ENCODE measurements at regions not wholly inside any gene's neighbourhood (a gene's known extent, or its start where the extent isn't known, plus 50 kb on each side); places are given as distances from the start of the nearest gene placed in this dataset.

DNA sequence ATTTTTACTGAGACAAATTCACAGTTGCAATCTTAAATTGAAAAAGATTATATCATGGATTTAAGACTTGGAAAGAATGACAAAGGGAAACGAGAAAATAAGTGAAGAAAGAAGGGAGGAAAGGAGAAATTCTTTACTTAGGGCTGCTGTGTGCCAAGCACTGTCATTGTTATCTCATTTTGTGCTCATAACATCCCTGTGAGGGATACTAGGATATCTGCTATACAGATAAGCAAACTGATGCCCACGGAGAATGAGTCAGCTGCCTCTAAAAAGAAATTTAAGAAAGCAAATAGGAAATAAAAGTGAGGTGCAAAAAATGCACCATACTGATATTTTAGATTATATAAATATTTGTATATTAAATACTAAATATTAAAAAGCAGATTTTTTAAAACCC lies 183.6 kb upstream of the NR5A2 start:
- TF ChIP-seq, protein P1, sequence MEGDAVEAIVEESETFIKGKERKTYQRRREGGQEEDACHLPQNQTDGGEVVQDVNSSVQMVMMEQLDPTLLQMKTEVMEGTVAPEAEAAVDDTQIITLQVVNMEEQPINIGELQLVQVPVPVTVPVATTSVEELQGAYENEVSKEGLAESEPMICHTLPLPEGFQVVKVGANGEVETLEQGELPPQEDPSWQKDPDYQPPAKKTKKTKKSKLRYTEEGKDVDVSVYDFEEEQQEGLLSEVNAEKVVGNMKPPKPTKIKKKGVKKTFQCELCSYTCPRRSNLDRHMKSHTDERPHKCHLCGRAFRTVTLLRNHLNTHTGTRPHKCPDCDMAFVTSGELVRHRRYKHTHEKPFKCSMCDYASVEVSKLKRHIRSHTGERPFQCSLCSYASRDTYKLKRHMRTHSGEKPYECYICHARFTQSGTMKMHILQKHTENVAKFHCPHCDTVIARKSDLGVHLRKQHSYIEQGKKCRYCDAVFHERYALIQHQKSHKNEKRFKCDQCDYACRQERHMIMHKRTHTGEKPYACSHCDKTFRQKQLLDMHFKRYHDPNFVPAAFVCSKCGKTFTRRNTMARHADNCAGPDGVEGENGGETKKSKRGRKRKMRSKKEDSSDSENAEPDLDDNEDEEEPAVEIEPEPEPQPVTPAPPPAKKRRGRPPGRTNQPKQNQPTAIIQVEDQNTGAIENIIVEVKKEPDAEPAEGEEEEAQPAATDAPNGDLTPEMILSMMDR (conservative IDR thresholded peaks at IDR 0.05; ENCODE audit: low read depth, low read length) = no peak
- no peak for TF ChIP-seq EZH2 (IDR thresholded peaks at IDR 0.05; ENCODE audit: borderline replicate concordance, low read depth, low read length, poor library complexity, severe bottlenecking)

Data from A673 (cell line).